B cell (primary cell): ENCODE measurements at regions not wholly inside any gene's neighbourhood (a gene's known extent, or its start where the extent isn't known, plus 50 kb on each side); places are given as distances from the start of the nearest gene placed in this dataset.

Experiments
- CTCF ChIP-seq: fragments of 200-600 bp; IDR thresholded peaks from one replicate; pipeline ENCODE4 v1.8.0; 2022; ENCODE audit warnings: antibody characterized with exemption, mild to moderate bottlenecking
- EZH2 ChIP-seq: IDR thresholded peaks from 2 replicates; pipeline ENCODE4 v1.6.1; 2012; ENCODE audit warnings: borderline replicate concordance, low read depth, mild to moderate bottlenecking, moderate library complexity, low read length; ENCODE audit not compliant: insufficient read depth, poor library complexity, severe bottlenecking

DNA sequence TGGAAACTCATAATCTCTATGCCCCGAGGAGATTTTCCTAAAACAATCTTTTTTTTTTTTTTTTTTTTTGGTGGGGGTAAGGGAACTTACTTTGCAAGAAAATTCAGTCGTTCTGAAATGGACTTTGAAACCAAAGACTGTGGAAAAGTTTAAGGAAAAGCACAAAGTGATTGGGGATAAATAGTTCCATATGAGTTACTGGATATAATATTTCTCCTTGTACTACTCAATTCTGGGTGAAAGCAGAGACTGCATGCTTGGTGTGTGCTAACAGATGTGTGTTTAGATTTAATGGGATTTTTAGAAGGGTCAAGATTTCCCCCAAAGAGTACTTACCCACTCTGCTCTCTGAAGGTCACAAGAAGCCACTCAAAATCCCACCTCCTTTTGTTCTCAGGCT lies 204.9 kb upstream of the USP24 start:
- TF ChIP-seq EZH2 = no peak
- TF ChIP-seq CTCF = no peak
